ENCODE measurements at regions not wholly inside any gene's neighbourhood (a gene's known extent, or its start where the extent isn't known, plus 50 kb on each side); places are given as distances from the start of the nearest gene placed in this dataset.

DNA sequence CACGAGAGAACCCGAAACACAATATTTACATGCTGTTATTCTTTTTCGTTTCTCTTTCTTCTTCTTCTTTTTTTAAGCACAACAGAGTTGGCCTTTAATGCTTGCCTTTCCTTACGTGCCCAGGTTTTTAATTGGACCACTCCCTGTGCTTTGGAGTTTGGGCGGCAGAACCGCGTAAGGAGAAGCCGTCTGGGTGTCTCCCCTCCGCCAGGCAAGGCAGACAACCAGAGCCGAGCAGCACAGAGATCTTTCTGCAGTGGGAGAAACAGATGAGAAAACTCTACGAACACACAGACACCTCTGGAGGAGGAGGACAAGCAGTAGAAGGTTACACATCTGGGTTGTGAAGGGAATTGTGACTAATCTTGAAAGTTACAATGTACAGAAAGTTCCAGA lies 150.0 kb upstream of the UBL3 start:
- no peak overlapping the region for H3K4me3 Mint-ChIP-seq
- DNase-seq: no peak
- no peaks in the 10 kb centered on the region for H3K36me3 Mint-ChIP-seq (ENCODE audit: insufficient read depth)
- ATAC-seq (replicated peaks): no peak
- H3K9me3 Mint-ChIP-seq: no peaks in the 10 kb centered on the region
- H3K27me3 Mint-ChIP-seq: peaks cover 10 to 11% of the 10 kb centered on the region in 2 donors
- H3K4me1 Mint-ChIP-seq (ENCODE audit: low read depth in 2 of 2): peaks cover 0 to 5% of the 10 kb centered on the region in 2 donors
- no peak overlapping the region for H3K27ac Mint-ChIP-seq

DNA sequence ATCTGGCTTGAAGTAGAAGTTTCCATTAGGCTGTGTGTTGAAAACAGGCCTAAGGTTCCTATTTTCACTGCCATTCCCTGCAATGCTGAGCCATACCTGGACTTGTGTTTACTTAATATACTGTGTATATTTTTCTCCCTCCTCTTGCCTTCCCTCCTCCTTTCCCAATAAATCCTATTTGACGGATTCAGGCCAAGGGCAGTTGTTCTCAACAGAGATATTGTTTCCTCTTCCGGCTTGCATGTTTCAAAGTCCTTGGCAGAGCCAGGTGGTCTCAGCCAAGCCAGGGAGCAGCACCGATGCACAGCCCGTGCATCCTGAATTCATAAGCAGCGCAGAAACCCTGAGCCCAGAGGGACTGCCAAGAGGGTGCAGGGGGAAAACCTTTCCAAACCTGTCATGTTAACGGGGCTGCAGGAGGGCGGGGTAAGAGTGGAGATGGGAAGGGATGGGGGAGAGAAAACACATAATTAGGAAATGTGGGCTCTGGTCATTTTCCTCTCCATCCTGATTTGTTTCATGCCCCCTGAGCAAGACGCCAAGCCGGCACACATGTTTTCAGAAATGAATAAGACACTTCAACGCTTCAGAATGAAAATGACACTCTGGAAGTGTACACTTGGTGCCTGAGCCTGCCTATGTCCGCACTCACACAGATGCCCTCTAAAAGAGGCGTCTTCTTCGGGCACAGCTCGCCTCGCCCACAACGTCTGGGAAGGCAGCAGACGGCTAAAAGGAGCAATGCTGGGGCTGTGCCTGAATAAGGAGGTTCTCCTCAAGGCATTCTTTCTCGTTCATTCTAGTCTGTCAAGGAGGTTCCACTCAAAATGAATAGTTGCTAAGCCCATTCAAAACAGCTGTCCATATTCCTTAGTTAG lies 149.3 kb upstream of the UBL3 start:
- H3K9me3 Mint-ChIP-seq: no peaks in the 10 kb centered on the region
- ATAC-seq (replicated peaks) (no peak), DNase-seq (no peak)
- H3K4me1 Mint-ChIP-seq (ENCODE audit: low read depth in 2 of 2): no peaks in the 10 kb centered on the region
- no peak overlapping the region for H3K27ac Mint-ChIP-seq
- no peaks in the 10 kb centered on the region for H3K36me3 Mint-ChIP-seq (ENCODE audit: insufficient read depth)
- H3K4me3 Mint-ChIP-seq: no peak overlapping the region
- peaks cover 5 to 10% of the 10 kb centered on the region in 2 donors for H3K27me3 Mint-ChIP-seq

DNA sequence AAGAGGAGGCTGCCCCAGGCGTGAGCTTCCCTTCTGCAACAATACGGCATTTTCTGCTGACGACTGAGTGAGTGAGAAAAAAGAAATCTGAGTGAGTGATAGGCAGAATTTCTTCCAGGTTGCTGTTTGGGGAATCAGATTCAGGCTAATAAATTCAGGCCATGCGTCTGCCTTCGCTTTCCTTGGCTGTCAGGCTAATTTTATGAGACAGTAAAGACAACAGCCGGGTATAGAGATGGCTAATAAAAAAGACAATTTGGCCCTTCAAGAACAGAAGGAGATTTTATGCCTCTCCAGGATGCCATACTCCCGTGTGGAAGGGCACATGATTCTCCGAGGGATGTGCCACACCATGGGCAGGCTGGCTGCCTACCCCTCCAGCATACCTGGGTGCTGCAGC lies 145.9 kb upstream of the UBL3 start:
- no peak overlapping the region for H3K27ac Mint-ChIP-seq
- H3K4me3 Mint-ChIP-seq: no peak overlapping the region
- no peaks in the 10 kb centered on the region for H3K9me3 Mint-ChIP-seq

DNA sequence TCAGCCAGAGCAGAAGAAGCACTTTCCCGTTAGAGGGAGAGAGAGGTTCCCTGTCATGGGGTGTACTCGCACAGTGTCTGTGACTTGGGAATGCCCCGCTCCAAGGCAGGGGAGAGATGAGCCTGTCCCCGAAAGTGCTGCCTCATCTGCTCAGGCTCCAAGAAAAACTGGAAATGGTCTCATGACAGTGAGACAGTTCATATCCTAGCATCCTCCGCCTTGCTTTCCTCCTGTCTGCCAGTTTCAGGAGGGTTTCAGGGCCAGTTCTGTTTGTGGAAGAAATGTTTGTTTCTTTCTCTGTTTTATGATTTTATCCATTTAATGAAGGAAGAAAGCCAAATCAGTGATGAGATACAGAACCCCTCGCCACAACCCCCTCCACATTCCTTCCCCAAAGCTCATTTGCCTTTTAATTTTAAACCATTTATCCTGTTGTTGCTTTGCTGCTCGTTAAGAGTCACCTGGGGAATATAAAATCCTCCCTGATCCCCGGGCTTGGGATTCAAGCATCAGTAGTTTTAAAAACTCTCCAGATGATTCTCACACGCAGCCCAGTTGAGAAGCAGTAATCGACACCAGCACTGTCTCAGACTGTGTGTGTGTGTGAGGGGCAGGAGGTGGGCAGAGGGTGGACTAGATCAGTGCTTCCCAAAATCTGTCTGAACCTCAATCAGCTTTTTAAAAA lies 144.6 kb upstream of the UBL3 start:
- Mint-ChIP-seq H3K4me1 (ENCODE audit: low read depth in 2 of 2) (no peaks in the 10 kb centered on the region), H3K9me3 (no peaks in the 10 kb centered on the region), H3K36me3 (ENCODE audit: insufficient read depth) (no peaks in the 10 kb centered on the region), H3K4me3 (no peak overlapping the region), H3K27ac (no peak overlapping the region), H3K27me3 (peaks cover 0 to 21% of the 10 kb centered on the region in 2 donors)
- DNase-seq (no peak), ATAC-seq (replicated peaks) (no peak)

More for the DNA sequence above, 145.9 kb upstream of the UBL3 start:
- ATAC-seq (replicated peaks) (no peak), DNase-seq (no peak)
- no peaks in the 10 kb centered on the region for H3K36me3 Mint-ChIP-seq (ENCODE audit: insufficient read depth)
- peaks cover 0 to 21% of the 10 kb centered on the region in 2 donors for H3K27me3 Mint-ChIP-seq
- no peaks in the 10 kb centered on the region for H3K4me1 Mint-ChIP-seq (ENCODE audit: low read depth in 2 of 2)

DNA sequence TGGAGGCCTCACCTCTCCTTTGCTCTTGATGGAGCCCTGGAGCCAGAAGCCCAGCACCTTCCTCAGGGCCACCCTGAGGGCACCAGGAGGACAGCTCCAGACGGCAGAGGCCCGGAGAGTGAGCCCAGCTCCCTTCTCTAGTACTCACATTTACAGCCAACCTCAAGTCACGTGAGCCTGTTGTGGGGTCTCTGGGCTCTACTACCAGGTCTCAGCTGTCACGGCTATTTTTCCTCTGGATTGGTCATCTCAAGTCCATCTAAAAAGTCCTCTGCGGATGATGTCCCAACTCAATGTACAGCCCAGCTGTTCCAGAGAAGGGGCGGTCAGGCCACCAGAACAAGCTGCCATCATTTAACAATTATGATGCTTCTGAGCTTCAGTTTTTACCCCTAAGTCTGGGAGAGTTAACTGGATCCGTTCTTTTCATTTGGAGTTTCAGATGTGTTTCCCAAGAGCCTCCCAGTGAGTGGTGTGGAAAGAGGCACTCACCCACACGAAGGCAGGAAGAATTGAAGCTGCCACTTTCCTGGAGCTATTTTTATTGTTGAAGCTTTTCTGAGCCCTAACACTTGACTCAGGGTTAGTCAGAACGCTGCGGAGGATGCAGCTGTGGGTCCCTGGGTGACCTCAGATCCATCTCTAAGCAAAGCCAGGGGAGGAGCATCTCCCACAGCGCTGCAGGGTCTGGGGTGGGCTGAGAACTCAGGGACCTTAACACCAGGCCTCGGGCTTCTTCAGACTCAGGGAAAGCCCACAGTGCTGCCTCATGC lies 143.5 kb upstream of the UBL3 start:
- Mint-ChIP-seq H3K27ac (no peak overlapping the region), H3K9me3 (no peaks in the 10 kb centered on the region), H3K27me3 (peaks cover 0 to 28% of the 10 kb centered on the region in 2 donors), H3K4me3 (no peak overlapping the region), H3K36me3 (ENCODE audit: insufficient read depth) (no peaks in the 10 kb centered on the region), H3K4me1 (ENCODE audit: low read depth in 2 of 2) (no peaks in the 10 kb centered on the region)
- ATAC-seq (replicated peaks) (no peak), DNase-seq (no peak)

DNA sequence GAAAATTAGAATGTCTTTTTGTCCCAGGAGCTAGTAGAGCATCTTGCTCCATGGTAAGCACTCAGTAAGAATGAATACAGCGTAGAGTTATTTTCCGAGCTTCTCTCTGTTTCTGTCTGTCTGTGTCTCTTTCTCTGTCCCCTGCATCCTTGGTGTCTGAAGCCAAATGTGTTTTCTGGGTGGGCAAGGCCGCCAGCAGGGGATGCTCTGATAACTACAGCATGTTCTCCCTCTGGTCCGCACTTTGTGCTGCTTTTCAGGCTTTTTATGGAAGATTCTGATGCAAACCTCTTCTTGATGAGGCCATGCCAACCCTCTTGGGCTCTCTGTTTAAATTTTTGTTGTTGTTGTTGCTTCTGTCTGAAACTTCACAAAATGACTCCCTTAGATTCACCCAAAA lies 142.8 kb upstream of the UBL3 start:
- Mint-ChIP-seq H3K9me3 (peaks cover 1 to 5% of the 10 kb centered on the region in 2 donors), H3K27me3 (peaks cover 3 to 35% of the 10 kb centered on the region in 2 donors), H3K36me3 (ENCODE audit: insufficient read depth) (no peaks in the 10 kb centered on the region), H3K27ac (no peak overlapping the region), H3K4me1 (ENCODE audit: low read depth in 2 of 2) (peaks cover 0 to 2% of the 10 kb centered on the region in 2 donors), H3K4me3 (no peak overlapping the region)
- ATAC-seq (replicated peaks) (no peak), DNase-seq (no peak)

DNA sequence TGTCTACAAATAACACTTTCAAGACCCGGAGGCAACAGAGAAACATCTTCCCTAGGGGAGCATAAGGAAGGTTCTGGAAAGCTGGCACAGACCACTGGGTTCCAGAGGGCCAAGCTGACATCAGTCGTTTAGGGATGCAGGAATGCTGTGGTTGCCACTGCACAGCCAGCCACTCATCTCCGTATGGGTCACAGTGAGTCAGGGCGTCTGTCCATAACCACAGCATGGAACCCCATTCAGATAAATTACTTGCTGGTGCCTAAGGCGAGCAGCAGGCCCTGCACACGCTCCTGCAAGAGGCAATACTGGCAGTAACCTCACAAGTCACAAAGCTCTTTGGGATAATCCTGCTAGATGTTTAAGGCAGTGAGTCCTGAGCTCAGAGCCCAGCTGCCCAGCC lies 140.9 kb upstream of the UBL3 start:
- no peaks in the 10 kb centered on the region for H3K36me3 Mint-ChIP-seq (ENCODE audit: insufficient read depth)
- H3K4me1 Mint-ChIP-seq (ENCODE audit: low read depth in 2 of 2): peaks cover 0 to 2% of the 10 kb centered on the region in 2 donors
- peaks cover 6 to 41% of the 10 kb centered on the region in 2 donors for H3K27me3 Mint-ChIP-seq
- no peak for ATAC-seq (replicated peaks)
- DNase-seq: no peak
- no peak overlapping the region for H3K4me3 Mint-ChIP-seq
- peaks cover 4 to 16% of the 10 kb centered on the region in 2 donors for H3K9me3 Mint-ChIP-seq
- H3K27ac Mint-ChIP-seq: no peak overlapping the region

DNA sequence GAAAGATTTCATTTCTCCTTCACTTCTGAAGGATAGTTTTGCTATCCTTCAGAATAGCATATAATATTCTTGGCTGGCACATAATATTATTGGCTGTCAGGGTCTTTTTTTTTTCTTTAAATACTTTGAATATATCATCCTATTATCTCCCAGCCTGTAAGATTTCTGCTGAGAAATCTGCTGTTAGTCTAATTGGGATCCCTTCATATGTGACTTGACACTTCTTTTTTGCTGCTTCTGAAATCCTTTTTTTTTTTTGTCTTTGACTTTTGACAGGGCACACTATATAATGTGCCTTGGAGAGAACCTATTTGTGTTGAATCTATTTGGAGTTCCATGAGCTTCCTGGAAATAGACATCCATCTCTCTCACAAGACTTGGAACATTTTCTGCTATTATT lies 136.9 kb upstream of the UBL3 start:
- ATAC-seq (replicated peaks) (no peak), DNase-seq (no peak)
- no peaks in the 10 kb centered on the region for H3K36me3 Mint-ChIP-seq (ENCODE audit: insufficient read depth)
- no peak overlapping the region for H3K27ac Mint-ChIP-seq
- H3K27me3 Mint-ChIP-seq: peaks cover 6 to 21% of the 10 kb centered on the region in 2 donors
- H3K4me3 Mint-ChIP-seq: no peak overlapping the region
- peaks cover 0 to 2% of the 10 kb centered on the region in 2 donors for H3K4me1 Mint-ChIP-seq (ENCODE audit: low read depth in 2 of 2)
- peaks cover 4 to 17% of the 10 kb centered on the region in 2 donors for H3K9me3 Mint-ChIP-seq

DNA sequence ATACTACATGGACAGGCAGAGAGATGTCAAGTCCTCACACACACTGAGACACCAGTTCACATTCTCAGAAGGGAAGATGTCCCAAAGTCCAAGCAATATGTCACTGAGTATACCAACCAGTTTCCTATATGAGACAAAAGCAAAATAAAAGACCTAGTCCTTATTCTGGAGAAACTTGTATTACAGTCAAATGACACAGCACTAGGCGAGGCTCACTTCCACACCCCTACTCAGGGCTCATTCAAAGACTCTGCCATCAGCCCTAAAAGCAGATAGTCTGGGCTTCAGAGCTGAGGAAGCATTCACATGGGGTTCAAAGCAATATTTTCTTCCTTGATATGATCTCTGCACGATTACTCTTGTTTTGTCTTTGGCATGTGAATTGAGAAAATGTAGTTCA lies 129.9 kb upstream of the UBL3 start:
- ATAC-seq (replicated peaks) (no peak), DNase-seq (no peak)
- Mint-ChIP-seq H3K36me3 (ENCODE audit: insufficient read depth) (no peaks in the 10 kb centered on the region), H3K9me3 (peaks cover 0 to 6% of the 10 kb centered on the region in 2 donors), H3K27ac (no peak overlapping the region), H3K4me3 (no peak overlapping the region), H3K4me1 (ENCODE audit: low read depth in 2 of 2) (peaks cover 4 to 7% of the 10 kb centered on the region in 2 donors), H3K27me3 (no peaks in the 10 kb centered on the region)

DNA sequence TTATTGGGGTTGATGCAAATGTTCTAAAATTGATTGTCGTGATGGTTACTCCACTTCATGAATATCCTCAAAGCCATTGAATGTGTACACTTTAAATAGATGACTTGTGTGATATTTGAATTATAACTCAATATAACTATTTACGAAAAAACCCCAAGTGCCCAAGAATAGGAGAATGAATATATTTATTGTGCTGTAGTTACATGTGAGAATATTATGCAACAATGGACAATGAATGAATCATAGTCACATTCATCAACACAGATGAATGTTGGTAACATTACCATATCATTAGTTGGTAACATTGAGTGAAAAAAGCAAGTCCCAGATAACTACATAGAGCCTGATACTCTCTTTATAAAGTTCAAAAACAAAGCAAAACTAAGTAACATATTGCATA lies 127.8 kb upstream of the UBL3 start:
- peaks cover 4 to 7% of the 10 kb centered on the region in 2 donors for H3K4me1 Mint-ChIP-seq (ENCODE audit: low read depth in 2 of 2)
- no peak overlapping the region for H3K27ac Mint-ChIP-seq
- H3K9me3 Mint-ChIP-seq: peaks cover 0 to 6% of the 10 kb centered on the region in 2 donors
- no peak for ATAC-seq (replicated peaks)
- no peak overlapping the region for H3K4me3 Mint-ChIP-seq
- no peaks in the 10 kb centered on the region for H3K27me3 Mint-ChIP-seq
- no peak for DNase-seq
- H3K36me3 Mint-ChIP-seq (ENCODE audit: insufficient read depth): no peaks in the 10 kb centered on the region

DNA sequence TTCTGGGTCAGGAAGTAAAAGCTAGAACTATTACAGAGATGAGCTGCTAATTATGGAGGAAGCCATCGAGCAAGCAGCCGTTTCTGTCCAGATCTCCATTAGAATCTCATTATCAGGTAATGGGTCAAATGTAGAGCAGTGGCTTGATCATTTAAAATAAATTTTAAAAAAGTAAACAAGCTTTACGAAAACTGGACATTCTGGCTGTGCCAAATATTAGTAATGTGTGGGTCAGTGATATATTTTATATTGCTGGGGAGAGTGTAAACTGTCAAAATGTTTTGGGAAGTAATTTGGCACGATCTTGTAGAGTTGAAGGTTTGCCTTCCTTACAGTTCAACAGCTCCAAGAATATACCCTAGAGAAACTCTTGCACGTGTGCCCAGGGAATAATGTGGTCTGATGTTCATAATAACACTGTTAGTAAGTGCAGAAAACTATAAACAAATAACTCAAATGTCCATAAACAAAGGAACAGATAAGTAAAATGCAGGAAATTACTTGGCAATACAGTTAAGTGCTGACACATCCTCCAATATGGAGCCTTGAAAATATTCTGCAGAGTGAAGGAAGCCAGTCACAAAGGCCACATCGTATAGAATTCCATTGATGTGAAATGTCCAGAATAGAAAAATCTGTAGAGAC lies 127.2 kb upstream of the UBL3 start:
- Mint-ChIP-seq H3K27ac (no peak overlapping the region), H3K4me3 (no peak overlapping the region), H3K4me1 (ENCODE audit: low read depth in 2 of 2) (peaks cover 4 to 7% of the 10 kb centered on the region in 2 donors), H3K9me3 (peaks cover 0 to 6% of the 10 kb centered on the region in 2 donors), H3K27me3 (no peaks in the 10 kb centered on the region), H3K36me3 (ENCODE audit: insufficient read depth) (no peaks in the 10 kb centered on the region)
- ATAC-seq (replicated peaks) (no peak), DNase-seq (no peak)

DNA sequence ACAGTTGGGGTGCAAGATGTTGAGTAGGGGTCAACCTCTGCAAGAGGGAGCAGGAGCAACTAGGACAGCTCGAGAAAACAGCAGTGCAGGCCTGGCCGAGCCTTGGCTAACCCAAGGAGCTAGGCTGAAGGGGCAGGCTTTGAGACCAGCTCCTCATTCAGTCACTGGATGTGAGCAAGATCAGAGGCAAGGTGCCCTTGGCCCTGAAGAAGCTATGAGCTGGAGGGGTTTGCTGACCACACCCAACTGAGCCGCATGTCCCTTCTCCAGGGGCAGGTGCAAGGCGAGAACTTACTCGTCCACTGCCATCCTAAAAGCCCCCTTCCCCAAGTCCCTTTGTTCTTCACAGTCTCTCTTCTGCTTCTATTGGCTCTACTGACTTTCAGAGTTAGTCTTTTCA lies 126.1 kb upstream of the UBL3 start:
- DNase-seq (no peak), ATAC-seq (replicated peaks) (no peak)
- Mint-ChIP-seq H3K27me3 (no peaks in the 10 kb centered on the region), H3K9me3 (no peaks in the 10 kb centered on the region), H3K36me3 (ENCODE audit: insufficient read depth) (no peaks in the 10 kb centered on the region), H3K4me1 (ENCODE audit: low read depth in 2 of 2) (peaks cover 4 to 7% of the 10 kb centered on the region in 2 donors), H3K4me3 (no peak overlapping the region), H3K27ac (no peak overlapping the region)

DNA sequence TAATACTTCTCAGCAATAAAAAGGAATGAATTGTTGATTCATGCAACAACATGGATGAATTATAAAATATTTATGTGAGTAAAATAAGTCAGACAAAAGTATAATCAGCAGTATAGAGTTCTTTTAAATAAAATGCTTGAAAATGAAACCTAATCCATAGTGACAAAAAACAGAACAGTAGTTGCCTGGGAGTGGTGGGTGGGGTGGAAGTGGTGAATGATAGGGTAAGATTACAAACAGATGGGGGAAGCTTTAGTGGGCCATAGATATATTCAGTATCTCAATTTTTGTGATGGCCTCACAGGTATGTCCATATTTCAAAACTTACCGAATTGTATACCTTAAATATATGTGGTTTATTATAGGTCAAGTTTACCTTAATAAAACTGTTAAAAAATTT lies 124.9 kb upstream of the UBL3 start:
- DNase-seq: no peak

More for the DNA sequence above, 124.9 kb upstream of the UBL3 start:
- Mint-ChIP-seq H3K9me3 (no peaks in the 10 kb centered on the region), H3K4me3 (no peak overlapping the region), H3K27me3 (no peaks in the 10 kb centered on the region), H3K27ac (no peak overlapping the region), H3K4me1 (ENCODE audit: low read depth in 2 of 2) (peaks cover 4 to 7% of the 10 kb centered on the region in 2 donors), H3K36me3 (ENCODE audit: insufficient read depth) (no peaks in the 10 kb centered on the region)
- no peak for ATAC-seq (replicated peaks)
